NT2/D1 (cell line): ENCODE measurements at regions not wholly inside any gene's neighbourhood (a gene's known extent, or its start where the extent isn't known, plus 50 kb on each side); places are given as distances from the start of the nearest gene placed in this dataset.

Experiments used
- DNase-seq: peaks from one replicate; pipeline ENCODE4 v3.0.0-alpha.2; 2011; ENCODE audit warnings: low read depth, low spot score
- H3K27me3 ChIP-seq: 2 replicates; pipeline ENCODE4 v1.6.0; 2011; ENCODE audit warnings: mild to moderate bottlenecking; ENCODE audit not compliant: insufficient read length, insufficient read depth
- H3K36me3 ChIP-seq: 2 replicates; pipeline ENCODE4 v1.6.1; 2011; ENCODE audit warnings: mild to moderate bottlenecking, low read length, mixed read lengths; ENCODE audit not compliant: insufficient read depth, insufficient read length
- H3K4me1 ChIP-seq: 2 replicates; pipeline ENCODE4 v1.5.1; 2011; ENCODE audit not compliant: insufficient read depth, insufficient read length
- H3K4me3 ChIP-seq: 2 replicates; pipeline ENCODE4 v1.5.1; 2011; ENCODE audit warnings: low read depth; ENCODE audit not compliant: insufficient read length
- H3K9ac ChIP-seq: 2 replicates; pipeline ENCODE4 v1.6.0; 2011; ENCODE audit warnings: low read depth; ENCODE audit not compliant: insufficient read length
- H3K9me3 ChIP-seq: 2 replicates; pipeline ENCODE4 v1.5.1; 2011; ENCODE audit warnings: mild to moderate bottlenecking, low read length; ENCODE audit not compliant: insufficient read depth
- SUZ12 ChIP-seq: IDR thresholded peaks from 2 replicates; pipeline ENCODE4 v1.6.1; 2011; ENCODE audit not compliant: insufficient read length, insufficient read depth; ENCODE audit errors: extremely low read depth
- YY1 ChIP-seq: IDR thresholded peaks from 2 replicates; pipeline ENCODE4 v1.6.1; 2011; ENCODE audit not compliant: insufficient read length, insufficient read depth
- ZNF274 ChIP-seq: IDR thresholded peaks from 2 replicates; pipeline ENCODE4 v1.6.1; 2011; ENCODE audit warnings: mild to moderate bottlenecking, low read depth, low read length

GRCh38 chr2:128643221-128644065 is 324.8 kb upstream of the HS6ST1 start:
- Histone ChIP-seq H3K27me3 (no peaks in the 10 kb centered on the region), H3K4me3 (no peak overlapping the region), H3K4me1 (peaks cover 23% of the 10 kb centered on the region), H3K36me3 (no peaks in the 10 kb centered on the region), H3K9me3 (no peaks in the 10 kb centered on the region), H3K9ac (peak overlapping the region; percentile 36)
- TF ChIP-seq YY1 (no peak), SUZ12 (no peak), ZNF274 (no peak)
- DNase-seq, result no peak

GRCh38 chr2:128644156-128644555 is 325.5 kb upstream of the HS6ST1 start:
- Histone ChIP-seq H3K27me3 (no peaks in the 10 kb centered on the region), H3K9me3 (no peaks in the 10 kb centered on the region), H3K4me1 (peaks cover 23% of the 10 kb centered on the region), H3K36me3 (no peaks in the 10 kb centered on the region), H3K9ac (peak overlapping the region; percentile 36), H3K4me3 (no peak overlapping the region)
- peak; percentile 90 for DNase-seq
- TF ChIP-seq SUZ12 (no peak), ZNF274 (no peak), YY1 (no peak)

GRCh38 chr2:128644718-128645256 is 326.1 kb upstream of the HS6ST1 start:
- no peak for TF ChIP-seq YY1
- no peaks in the 10 kb centered on the region for H3K9me3 ChIP-seq
- no peaks in the 10 kb centered on the region for H3K36me3 ChIP-seq
- H3K4me3 ChIP-seq, result no peak overlapping the region
- no peaks in the 10 kb centered on the region for H3K27me3 ChIP-seq
- DNase-seq, result peak; percentile 68
- no peak overlapping the region for H3K9ac ChIP-seq
- H3K4me1 ChIP-seq, result peaks cover 18% of the 10 kb centered on the region

- Histone ChIP-seq H3K4me1 (peaks cover 12% of the 10 kb centered on the region), H3K9ac (no peak overlapping the region), H3K27me3 (no peaks in the 10 kb centered on the region), H3K9me3 (no peaks in the 10 kb centered on the region), H3K36me3 (no peaks in the 10 kb centered on the region), H3K4me3 (no peak overlapping the region)
- DNase-seq, result no peak
- no peak for TF ChIP-seq SUZ12
- no peak for TF ChIP-seq ZNF274
- TF ChIP-seq YY1, result no peak
Observed at GRCh38 chr2:128645631-128646030, 327.0 kb upstream of the HS6ST1 start.

GRCh38 chr2:128646091-128646490 is 327.4 kb upstream of the HS6ST1 start:
- TF ChIP-seq ZNF274 (no peak), YY1 (no peak), SUZ12 (no peak)
- no peak for DNase-seq
- Histone ChIP-seq H3K9ac (no peak overlapping the region), H3K36me3 (no peaks in the 10 kb centered on the region), H3K4me3 (no peak overlapping the region), H3K4me1 (peaks cover 11% of the 10 kb centered on the region), H3K9me3 (no peaks in the 10 kb centered on the region), H3K27me3 (no peaks in the 10 kb centered on the region)

GRCh38 chr2:128646691-128647090 is 328.0 kb upstream of the HS6ST1 start:
- TF ChIP-seq ZNF274, result no peak
- TF ChIP-seq SUZ12, result no peak
- TF ChIP-seq YY1, result no peak
- DNase-seq, result no peak
- no peaks in the 10 kb centered on the region for H3K36me3 ChIP-seq

GRCh38 chr2:128651000-128651399 is 332.3 kb upstream of the HS6ST1 start:
- no peak for DNase-seq
- Histone ChIP-seq H3K4me3 (no peak overlapping the region), H3K4me1 (peaks cover 2% of the 10 kb centered on the region), H3K27me3 (no peaks in the 10 kb centered on the region), H3K9me3 (no peaks in the 10 kb centered on the region), H3K9ac (no peak overlapping the region), H3K36me3 (no peaks in the 10 kb centered on the region)
- TF ChIP-seq SUZ12, result no peak
- TF ChIP-seq ZNF274, result no peak
- no peak for TF ChIP-seq YY1

More at GRCh38 chr2:128646691-128647090, 328.0 kb upstream of the HS6ST1 start:
- H3K9ac ChIP-seq, result no peak overlapping the region
- peaks cover 9% of the 10 kb centered on the region for H3K4me1 ChIP-seq
- no peak overlapping the region for H3K4me3 ChIP-seq
- H3K9me3 ChIP-seq, result no peaks in the 10 kb centered on the region
- no peaks in the 10 kb centered on the region for H3K27me3 ChIP-seq
